ENCODE measurements at regions not wholly inside any gene's neighbourhood (a gene's known extent, or its start where the extent isn't known, plus 50 kb on each side); places are given as distances from the start of the nearest gene placed in this dataset.

DNA sequence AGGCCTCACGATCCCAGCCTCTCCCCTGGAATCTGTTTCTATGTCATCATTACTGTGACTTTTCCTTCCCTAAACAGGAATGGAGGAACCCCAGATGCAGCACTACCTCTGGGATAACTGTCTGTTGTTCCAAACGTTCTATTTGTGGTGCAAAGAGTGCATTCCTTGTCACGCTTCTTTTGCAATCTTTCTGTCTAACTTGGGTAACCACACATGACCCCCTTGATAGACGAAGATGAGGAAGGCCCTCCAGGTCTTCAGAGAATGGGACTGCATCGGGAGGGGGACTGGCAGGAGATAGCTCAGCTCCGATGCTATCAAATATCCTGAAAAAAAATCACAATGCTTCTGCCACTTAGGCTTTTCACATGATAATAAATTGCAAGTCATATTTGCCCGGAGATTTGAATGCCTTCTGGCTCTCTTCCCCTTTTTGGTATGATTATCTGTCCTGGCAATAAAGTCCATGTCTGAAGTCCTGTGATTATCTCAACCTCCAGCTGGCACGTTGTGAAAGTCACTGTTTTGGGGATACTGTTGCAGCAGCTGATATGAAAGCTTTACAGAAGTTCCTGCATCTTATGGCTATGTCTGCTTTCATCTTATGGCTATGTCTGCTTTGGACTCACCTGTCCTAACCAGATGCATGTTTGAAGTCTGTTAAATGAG lies 148.7 kb upstream of the LMO4 start (continued):
- TF ChIP-seq, protein P1, sequence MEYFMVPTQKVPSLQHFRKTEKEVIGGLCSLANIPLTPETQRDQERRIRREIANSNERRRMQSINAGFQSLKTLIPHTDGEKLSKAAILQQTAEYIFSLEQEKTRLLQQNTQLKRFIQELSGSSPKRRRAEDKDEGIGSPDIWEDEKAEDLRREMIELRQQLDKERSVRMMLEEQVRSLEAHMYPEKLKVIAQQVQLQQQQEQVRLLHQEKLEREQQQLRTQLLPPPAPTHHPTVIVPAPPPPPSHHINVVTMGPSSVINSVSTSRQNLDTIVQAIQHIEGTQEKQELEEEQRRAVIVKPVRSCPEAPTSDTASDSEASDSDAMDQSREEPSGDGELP (CRISPR knock-in tag; IDR thresholded peaks at IDR 0.05; ENCODE audit: borderline replicate concordance), result peak; percentile 80
- TF ChIP-seq, protein P2, sequence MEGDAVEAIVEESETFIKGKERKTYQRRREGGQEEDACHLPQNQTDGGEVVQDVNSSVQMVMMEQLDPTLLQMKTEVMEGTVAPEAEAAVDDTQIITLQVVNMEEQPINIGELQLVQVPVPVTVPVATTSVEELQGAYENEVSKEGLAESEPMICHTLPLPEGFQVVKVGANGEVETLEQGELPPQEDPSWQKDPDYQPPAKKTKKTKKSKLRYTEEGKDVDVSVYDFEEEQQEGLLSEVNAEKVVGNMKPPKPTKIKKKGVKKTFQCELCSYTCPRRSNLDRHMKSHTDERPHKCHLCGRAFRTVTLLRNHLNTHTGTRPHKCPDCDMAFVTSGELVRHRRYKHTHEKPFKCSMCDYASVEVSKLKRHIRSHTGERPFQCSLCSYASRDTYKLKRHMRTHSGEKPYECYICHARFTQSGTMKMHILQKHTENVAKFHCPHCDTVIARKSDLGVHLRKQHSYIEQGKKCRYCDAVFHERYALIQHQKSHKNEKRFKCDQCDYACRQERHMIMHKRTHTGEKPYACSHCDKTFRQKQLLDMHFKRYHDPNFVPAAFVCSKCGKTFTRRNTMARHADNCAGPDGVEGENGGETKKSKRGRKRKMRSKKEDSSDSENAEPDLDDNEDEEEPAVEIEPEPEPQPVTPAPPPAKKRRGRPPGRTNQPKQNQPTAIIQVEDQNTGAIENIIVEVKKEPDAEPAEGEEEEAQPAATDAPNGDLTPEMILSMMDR (IDR thresholded peaks at IDR 0.05 in 2 of 3, conservative IDR thresholded peaks at IDR 0.05 in 1 of 3; ENCODE audit: insufficient read depth in 2 of 3, low read depth in 1 of 3, low read length in 3 of 3), result no peak
- TF ChIP-seq SPI1 (IDR thresholded peaks at IDR 0.05; ENCODE audit: borderline replicate concordance, low read depth, low read length), result peak; percentile 95
- TF ChIP-seq, protein P3, sequence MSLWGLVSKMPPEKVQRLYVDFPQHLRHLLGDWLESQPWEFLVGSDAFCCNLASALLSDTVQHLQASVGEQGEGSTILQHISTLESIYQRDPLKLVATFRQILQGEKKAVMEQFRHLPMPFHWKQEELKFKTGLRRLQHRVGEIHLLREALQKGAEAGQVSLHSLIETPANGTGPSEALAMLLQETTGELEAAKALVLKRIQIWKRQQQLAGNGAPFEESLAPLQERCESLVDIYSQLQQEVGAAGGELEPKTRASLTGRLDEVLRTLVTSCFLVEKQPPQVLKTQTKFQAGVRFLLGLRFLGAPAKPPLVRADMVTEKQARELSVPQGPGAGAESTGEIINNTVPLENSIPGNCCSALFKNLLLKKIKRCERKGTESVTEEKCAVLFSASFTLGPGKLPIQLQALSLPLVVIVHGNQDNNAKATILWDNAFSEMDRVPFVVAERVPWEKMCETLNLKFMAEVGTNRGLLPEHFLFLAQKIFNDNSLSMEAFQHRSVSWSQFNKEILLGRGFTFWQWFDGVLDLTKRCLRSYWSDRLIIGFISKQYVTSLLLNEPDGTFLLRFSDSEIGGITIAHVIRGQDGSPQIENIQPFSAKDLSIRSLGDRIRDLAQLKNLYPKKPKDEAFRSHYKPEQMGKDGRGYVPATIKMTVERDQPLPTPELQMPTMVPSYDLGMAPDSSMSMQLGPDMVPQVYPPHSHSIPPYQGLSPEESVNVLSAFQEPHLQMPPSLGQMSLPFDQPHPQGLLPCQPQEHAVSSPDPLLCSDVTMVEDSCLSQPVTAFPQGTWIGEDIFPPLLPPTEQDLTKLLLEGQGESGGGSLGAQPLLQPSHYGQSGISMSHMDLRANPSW (CRISPR knock-in tag; IDR thresholded peaks at IDR 0.05), result no peak
- no peak for TF ChIP-seq ZNF696 (CRISPR knock-in tag; conservative IDR thresholded peaks at IDR 0.05)
- peak; percentile 95 for TF ChIP-seq TCF3 (CRISPR knock-in tag; IDR thresholded peaks at IDR 0.05)
- no peak for TF ChIP-seq GTF2F1 (IDR thresholded peaks at IDR 0.05; ENCODE audit: low read depth, low read length)
- no peak for TF ChIP-seq MCM5 (IDR thresholded peaks at IDR 0.05; ENCODE audit: low read depth)
- TF ChIP-seq ZBED1 (IDR thresholded peaks at IDR 0.05), result peak; percentile 59; the same call in 1 of the 2 replicates
- TF ChIP-seq, protein P4, sequence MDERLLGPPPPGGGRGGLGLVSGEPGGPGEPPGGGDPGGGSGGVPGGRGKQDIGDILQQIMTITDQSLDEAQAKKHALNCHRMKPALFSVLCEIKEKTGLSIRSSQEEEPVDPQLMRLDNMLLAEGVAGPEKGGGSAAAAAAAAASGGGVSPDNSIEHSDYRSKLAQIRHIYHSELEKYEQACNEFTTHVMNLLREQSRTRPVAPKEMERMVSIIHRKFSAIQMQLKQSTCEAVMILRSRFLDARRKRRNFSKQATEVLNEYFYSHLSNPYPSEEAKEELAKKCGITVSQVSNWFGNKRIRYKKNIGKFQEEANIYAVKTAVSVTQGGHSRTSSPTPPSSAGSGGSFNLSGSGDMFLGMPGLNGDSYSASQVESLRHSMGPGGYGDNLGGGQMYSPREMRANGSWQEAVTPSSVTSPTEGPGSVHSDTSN (CRISPR knock-in tag; IDR thresholded peaks at IDR 0.05; ENCODE audit: low read depth), result no peak
- TF ChIP-seq, protein P4 (tag; conservative IDR thresholded peaks at IDR 0.05; ENCODE audit: low read depth), result peak; percentile 47; the same call in 1 of the 2 replicates
- TF ChIP-seq ATF1 (CRISPR knock-in tag; IDR thresholded peaks at IDR 0.05), result no peak
- TF ChIP-seq ATF1 (tag; IDR thresholded peaks at IDR 0.05), result no peak
- 0 out of 2 replicates have a peak, but pooled peaks have one; percentile 21 for TF ChIP-seq NCOA1 (IDR thresholded peaks at IDR 0.05; ENCODE audit: low read depth)
- TF ChIP-seq TCFL5 (CRISPR knock-in tag; conservative IDR thresholded peaks at IDR 0.05), result peak; percentile 79; the same call in 1 of the 2 replicates
- TF ChIP-seq, protein P5, sequence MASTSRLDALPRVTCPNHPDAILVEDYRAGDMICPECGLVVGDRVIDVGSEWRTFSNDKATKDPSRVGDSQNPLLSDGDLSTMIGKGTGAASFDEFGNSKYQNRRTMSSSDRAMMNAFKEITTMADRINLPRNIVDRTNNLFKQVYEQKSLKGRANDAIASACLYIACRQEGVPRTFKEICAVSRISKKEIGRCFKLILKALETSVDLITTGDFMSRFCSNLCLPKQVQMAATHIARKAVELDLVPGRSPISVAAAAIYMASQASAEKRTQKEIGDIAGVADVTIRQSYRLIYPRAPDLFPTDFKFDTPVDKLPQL (IDR thresholded peaks at IDR 0.05; ENCODE audit: extremely low read depth, insufficient read length), result no peak
- TF ChIP-seq, protein P6, sequence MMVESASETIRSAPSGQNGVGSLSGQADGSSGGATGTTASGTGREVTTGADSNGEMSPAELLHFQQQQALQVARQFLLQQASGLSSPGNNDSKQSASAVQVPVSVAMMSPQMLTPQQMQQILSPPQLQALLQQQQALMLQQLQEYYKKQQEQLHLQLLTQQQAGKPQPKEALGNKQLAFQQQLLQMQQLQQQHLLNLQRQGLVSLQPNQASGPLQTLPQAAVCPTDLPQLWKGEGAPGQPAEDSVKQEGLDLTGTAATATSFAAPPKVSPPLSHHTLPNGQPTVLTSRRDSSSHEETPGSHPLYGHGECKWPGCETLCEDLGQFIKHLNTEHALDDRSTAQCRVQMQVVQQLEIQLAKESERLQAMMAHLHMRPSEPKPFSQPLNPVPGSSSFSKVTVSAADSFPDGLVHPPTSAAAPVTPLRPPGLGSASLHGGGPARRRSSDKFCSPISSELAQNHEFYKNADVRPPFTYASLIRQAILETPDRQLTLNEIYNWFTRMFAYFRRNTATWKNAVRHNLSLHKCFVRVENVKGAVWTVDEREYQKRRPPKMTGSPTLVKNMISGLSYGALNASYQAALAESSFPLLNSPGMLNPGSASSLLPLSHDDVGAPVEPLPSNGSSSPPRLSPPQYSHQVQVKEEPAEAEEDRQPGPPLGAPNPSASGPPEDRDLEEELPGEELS (CRISPR knock-in tag; IDR thresholded peaks at IDR 0.05; ENCODE audit: borderline replicate concordance), result no peak
- TF ChIP-seq MIER1 (IDR thresholded peaks at IDR 0.05; ENCODE audit: low read depth), result no peak
